K562 (cell line): ENCODE measurements at regions not wholly inside any gene's neighbourhood (a gene's known extent, or its start where the extent isn't known, plus 50 kb on each side); places are given as distances from the start of the nearest gene placed in this dataset.

Experiments
- ASH1L ChIP-seq: fragments of 450-650 bp; IDR thresholded peaks from 2 replicates; pipeline ENCODE4 v1.6.1; 2018; ENCODE audit warnings: borderline replicate concordance, mild to moderate bottlenecking, low read depth; ENCODE audit not compliant: partially characterized antibody
- CEBPB ChIP-seq: fragments of 450-650 bp; IDR thresholded peaks from 2 replicates; pipeline ENCODE4 v1.6.1; 2016; ENCODE audit warnings: missing genetic modification characterization, missing compliant biosample characterization
- EWSR1 ChIP-seq: fragments of 450-650 bp; IDR thresholded peaks from 2 replicates; pipeline ENCODE4 v1.6.1; 2018; ENCODE audit warnings: borderline replicate concordance, mild to moderate bottlenecking, low read depth, moderate library complexity; ENCODE audit not compliant: partially characterized antibody
- MEF2D ChIP-seq: conservative IDR thresholded peaks from 2 replicates; pipeline ENCODE4 v1.6.1; 2016; ENCODE audit warnings: low read depth, missing genetic modification characterization, missing compliant biosample characterization
- NR2C1 ChIP-seq, 2 experiments: fragments of 450-650 bp; IDR thresholded peaks; 2 replicates each; pipeline ENCODE4 v1.6.1; 2017; ENCODE audit warnings: mild to moderate bottlenecking in 2 of 2, antibody characterized with exemption in 1 of 2, inconsistent platforms in 1 of 2, missing compliant biosample characterization in 1 of 2, missing genetic modification characterization in 1 of 2
- SAFB2 ChIP-seq: fragments of 200-400 bp; formaldehyde crosslinking; IDR thresholded peaks from 2 replicates; pipeline ENCODE4 v1.6.1; 2018; ENCODE audit warnings: borderline replicate concordance, low read length, low read depth, moderate library complexity; ENCODE audit not compliant: severe bottlenecking
- ZNF41 ChIP-seq: fragments of 250-450 bp; sonication (Bioruptor Pico); conservative IDR thresholded peaks from 2 replicates; pipeline ENCODE4 v1.4.0; 2020; ENCODE audit warnings: mild to moderate bottlenecking
- ZNF445 ChIP-seq: fragments of 250-450 bp; sonication (Bioruptor Pico); IDR thresholded peaks from 2 replicates; pipeline ENCODE4 v1.4.0; 2020; ENCODE audit warnings: low read depth, mild to moderate bottlenecking, moderate library complexity
- ZNF707 ChIP-seq: fragments of 250-450 bp; sonication (Bioruptor Pico); conservative IDR thresholded peaks from 2 replicates; pipeline ENCODE4 v1.8.0; 2022; ENCODE audit warnings: inconsistent platforms, mild to moderate bottlenecking, moderate library complexity
- TF ChIP-seq, protein P1 (sequence below), 2 experiments: fragments of 450-650 bp in 1 of 2; sonication (generic) in 1 of 2; formaldehyde crosslinking in 1 of 2; IDR thresholded peaks in 1 of 2; conservative IDR thresholded peaks in 1 of 2; 2 replicates each; pipeline versions ENCODE4 v1.6.1 to v1.8.1; 2016 to 2023; ENCODE audit warnings: mild to moderate bottlenecking in 2 of 2, moderate library complexity in 2 of 2, inconsistent platforms in 1 of 2, missing genetic modification reagents in 1 of 2
- TF ChIP-seq, protein P2 (sequence below): fragments of 200-800 bp; sonication (Bioruptor generic); IDR thresholded peaks from 2 replicates; pipeline ENCODE4 v1.6.1; 2017; ENCODE audit warnings: missing genetic modification characterization, missing compliant biosample characterization
- TF ChIP-seq, protein P3 (sequence below): sonication (generic); formaldehyde crosslinking; IDR thresholded peaks from 2 replicates; pipeline ENCODE4 v1.8.0; 2022; ENCODE audit warnings: missing genetic modification reagents, mild to moderate bottlenecking, moderate library complexity, borderline replicate concordance
- TF ChIP-seq, protein P4 (sequence below): sonication (generic); formaldehyde crosslinking; IDR thresholded peaks from 2 replicates; pipeline ENCODE4 v1.9.0; 2022; ENCODE audit warnings: mild to moderate bottlenecking, missing genetic modification reagents
- TF ChIP-seq, protein P5 (sequence below): fragments of 250-450 bp; sonication (Bioruptor Pico); IDR thresholded peaks from 2 replicates; pipeline ENCODE4 v1.4.0; 2020; ENCODE audit warnings: mild to moderate bottlenecking
- TF ChIP-seq, protein P6 (sequence below), 2 experiments: fragments of 150-350 bp in 1 of 2; IDR thresholded peaks; 2 replicates each; pipeline ENCODE4 v1.6.1; 2012 to 2016; ENCODE audit warnings: low read depth in 2 of 2, low read length in 2 of 2, mild to moderate bottlenecking in 1 of 2, moderate library complexity in 1 of 2

DNA sequence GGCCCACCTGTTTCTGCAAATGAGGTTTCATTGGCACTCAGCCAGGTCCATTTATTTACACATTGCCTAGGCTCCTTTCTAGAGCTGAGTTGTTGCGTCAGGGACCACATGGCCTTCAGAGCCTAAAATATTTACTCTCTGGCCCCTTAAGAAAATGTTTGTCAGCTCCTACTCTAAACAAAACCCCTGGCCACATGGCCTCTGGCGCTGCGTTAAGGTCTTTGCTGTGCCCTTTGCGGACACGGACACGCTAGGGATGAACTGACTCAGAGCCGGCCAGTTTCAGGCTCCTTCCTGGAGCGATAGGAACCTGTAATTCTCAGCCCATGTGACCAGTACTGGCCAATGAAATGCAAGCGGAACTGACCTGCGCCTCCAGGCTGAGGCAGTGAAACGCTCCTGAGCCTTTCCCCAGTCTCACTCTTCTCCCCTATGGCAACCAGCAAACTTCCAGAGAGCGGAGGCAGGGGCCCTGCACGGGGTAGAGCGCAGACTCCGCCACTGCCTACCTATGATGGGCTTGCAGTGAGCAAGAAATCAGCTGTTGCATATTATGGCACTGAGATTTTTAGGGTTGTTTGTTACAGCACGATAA is 160.3 kb downstream of the ETS2 start (continued):
- TF ChIP-seq CEBPB (peak; percentile 46), ASH1L (no peak), ZNF707 (CRISPR knock-in tag) (no peak), NR2C1 (IDR thresholded peaks at IDR 0.05) (no peak), NR2C1 (tag; IDR thresholded peaks at IDR 0.05) (0 out of 2 replicates have a peak, but pooled peaks have one; percentile 12), SAFB2 (no peak), ZNF41 (CRISPR knock-in tag) (no peak), MEF2D (tag) (no peak), ZNF445 (CRISPR knock-in tag) (no peak), EWSR1 (no peak)
- TF ChIP-seq, protein P1, sequence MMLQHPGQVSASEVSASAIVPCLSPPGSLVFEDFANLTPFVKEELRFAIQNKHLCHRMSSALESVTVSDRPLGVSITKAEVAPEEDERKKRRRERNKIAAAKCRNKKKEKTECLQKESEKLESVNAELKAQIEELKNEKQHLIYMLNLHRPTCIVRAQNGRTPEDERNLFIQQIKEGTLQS (IDR thresholded peaks at IDR 0.05) = peak; percentile 56; the same call in 1 of the 2 replicates
- TF ChIP-seq, protein P1 (CRISPR knock-in tag; conservative IDR thresholded peaks at IDR 0.05) = no peak
- TF ChIP-seq, protein P2, sequence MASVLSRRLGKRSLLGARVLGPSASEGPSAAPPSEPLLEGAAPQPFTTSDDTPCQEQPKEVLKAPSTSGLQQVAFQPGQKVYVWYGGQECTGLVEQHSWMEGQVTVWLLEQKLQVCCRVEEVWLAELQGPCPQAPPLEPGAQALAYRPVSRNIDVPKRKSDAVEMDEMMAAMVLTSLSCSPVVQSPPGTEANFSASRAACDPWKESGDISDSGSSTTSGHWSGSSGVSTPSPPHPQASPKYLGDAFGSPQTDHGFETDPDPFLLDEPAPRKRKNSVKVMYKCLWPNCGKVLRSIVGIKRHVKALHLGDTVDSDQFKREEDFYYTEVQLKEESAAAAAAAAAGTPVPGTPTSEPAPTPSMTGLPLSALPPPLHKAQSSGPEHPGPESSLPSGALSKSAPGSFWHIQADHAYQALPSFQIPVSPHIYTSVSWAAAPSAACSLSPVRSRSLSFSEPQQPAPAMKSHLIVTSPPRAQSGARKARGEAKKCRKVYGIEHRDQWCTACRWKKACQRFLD = peak; percentile 39; the same call in 1 of the 2 replicates
- TF ChIP-seq, protein P3, sequence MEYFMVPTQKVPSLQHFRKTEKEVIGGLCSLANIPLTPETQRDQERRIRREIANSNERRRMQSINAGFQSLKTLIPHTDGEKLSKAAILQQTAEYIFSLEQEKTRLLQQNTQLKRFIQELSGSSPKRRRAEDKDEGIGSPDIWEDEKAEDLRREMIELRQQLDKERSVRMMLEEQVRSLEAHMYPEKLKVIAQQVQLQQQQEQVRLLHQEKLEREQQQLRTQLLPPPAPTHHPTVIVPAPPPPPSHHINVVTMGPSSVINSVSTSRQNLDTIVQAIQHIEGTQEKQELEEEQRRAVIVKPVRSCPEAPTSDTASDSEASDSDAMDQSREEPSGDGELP (CRISPR knock-in tag) = peak; percentile 58
- TF ChIP-seq, protein P4, sequence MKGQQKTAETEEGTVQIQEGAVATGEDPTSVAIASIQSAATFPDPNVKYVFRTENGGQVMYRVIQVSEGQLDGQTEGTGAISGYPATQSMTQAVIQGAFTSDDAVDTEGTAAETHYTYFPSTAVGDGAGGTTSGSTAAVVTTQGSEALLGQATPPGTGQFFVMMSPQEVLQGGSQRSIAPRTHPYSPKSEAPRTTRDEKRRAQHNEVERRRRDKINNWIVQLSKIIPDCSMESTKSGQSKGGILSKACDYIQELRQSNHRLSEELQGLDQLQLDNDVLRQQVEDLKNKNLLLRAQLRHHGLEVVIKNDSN = peak; percentile 98
- TF ChIP-seq, protein P5, sequence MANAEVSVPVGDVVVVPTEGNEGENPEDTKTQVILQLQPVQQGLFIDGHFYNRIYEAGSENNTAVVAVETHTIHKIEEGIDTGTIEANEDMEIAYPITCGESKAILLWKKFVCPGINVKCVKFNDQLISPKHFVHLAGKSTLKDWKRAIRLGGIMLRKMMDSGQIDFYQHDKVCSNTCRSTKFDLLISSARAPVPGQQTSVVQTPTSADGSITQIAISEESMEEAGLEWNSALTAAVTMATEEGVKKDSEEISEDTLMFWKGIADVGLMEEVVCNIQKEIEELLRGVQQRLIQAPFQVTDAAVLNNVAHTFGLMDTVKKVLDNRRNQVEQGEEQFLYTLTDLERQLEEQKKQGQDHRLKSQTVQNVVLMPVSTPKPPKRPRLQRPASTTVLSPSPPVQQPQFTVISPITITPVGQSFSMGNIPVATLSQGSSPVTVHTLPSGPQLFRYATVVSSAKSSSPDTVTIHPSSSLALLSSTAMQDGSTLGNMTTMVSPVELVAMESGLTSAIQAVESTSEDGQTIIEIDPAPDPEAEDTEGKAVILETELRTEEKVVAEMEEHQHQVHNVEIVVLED (CRISPR knock-in tag) = no peak
- TF ChIP-seq, protein P6, sequence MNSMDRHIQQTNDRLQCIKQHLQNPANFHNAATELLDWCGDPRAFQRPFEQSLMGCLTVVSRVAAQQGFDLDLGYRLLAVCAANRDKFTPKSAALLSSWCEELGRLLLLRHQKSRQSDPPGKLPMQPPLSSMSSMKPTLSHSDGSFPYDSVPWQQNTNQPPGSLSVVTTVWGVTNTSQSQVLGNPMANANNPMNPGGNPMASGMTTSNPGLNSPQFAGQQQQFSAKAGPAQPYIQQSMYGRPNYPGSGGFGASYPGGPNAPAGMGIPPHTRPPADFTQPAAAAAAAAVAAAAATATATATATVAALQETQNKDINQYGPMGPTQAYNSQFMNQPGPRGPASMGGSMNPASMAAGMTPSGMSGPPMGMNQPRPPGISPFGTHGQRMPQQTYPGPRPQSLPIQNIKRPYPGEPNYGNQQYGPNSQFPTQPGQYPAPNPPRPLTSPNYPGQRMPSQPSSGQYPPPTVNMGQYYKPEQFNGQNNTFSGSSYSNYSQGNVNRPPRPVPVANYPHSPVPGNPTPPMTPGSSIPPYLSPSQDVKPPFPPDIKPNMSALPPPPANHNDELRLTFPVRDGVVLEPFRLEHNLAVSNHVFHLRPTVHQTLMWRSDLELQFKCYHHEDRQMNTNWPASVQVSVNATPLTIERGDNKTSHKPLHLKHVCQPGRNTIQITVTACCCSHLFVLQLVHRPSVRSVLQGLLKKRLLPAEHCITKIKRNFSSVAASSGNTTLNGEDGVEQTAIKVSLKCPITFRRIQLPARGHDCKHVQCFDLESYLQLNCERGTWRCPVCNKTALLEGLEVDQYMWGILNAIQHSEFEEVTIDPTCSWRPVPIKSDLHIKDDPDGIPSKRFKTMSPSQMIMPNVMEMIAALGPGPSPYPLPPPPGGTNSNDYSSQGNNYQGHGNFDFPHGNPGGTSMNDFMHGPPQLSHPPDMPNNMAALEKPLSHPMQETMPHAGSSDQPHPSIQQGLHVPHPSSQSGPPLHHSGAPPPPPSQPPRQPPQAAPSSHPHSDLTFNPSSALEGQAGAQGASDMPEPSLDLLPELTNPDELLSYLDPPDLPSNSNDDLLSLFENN (IDR thresholded peaks at IDR 0.05; ENCODE audit: low read depth in 2 of 2, low read length in 2 of 2) = no peak
